ENCODE measurements at regions not wholly inside any gene's neighbourhood (a gene's known extent, or its start where the extent isn't known, plus 50 kb on each side); places are given as distances from the start of the nearest gene placed in this dataset.

- no peak for TF ChIP-seq POLR2A (IDR thresholded peaks at IDR 0.05; ENCODE audit: low read length)
- no peak for TF ChIP-seq GATA1 (IDR thresholded peaks at IDR 0.05; ENCODE audit: low read depth, low read length)
These were observed 130.9 kb downstream of the PAX1 start for GRCh38 chr20:21836346-21836745.

Measured in erythroblast (primary cell).